GM18858 (cell line): ENCODE measurements at regions not wholly inside any gene's neighbourhood (a gene's known extent, or its start where the extent isn't known, plus 50 kb on each side); places are given as distances from the start of the nearest gene placed in this dataset.
A peak's percentile ranks its signal among the peaks of the same experiment; 100 is the strongest.
"Not testable (repeated sequence)": the region's sequence is repeated elsewhere in the genome, so short reads cannot be mapped to it uniquely, and the experiment has no call there.

Source experiments
- ATAC-seq: cut with Tn5 transposase; IDR thresholded peaks from one replicate; pipeline ENCODE4 v1.9.1; 2021; ENCODE audit not compliant: unreplicated experiment

DNA sequence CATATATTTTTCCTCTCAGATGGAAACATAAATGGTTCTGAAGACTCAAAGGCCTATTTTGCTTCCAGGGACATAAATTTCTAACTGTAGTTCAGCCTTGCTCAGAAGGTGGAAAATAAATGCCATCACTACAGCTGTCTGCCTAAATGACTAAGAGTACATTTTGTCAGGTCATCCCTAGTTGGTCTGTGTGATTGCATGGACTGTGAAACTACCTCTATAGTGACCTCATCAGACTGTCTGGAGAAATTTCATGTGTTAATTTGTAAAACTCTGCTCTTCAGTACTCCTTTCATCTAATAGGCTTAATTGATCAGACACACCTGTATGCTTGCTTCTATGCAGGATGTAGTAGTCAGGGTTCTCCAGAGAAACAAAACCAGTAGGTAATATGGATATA is 886.9 kb downstream of the AMY1C start:
- no peak for ATAC-seq

DNA sequence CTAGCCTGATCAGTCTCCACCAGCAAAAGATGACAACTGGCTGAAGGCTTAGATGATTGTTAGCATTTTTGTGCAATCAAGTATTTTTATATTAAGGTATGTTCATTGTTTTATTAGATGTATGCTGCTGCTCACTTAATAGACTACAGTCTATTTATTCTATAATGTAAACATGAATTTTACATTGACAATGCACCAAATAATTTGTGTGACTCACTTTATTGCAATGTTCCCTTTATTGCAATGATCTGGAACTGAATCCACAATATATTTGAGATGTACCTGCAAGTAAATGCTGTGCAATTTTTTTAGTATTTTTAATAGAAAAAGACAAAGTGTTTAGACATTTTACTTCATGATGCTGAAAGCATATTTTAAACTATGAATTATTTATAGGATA is 896.5 kb downstream of the AMY1C start:
- ATAC-seq = no peak

DNA sequence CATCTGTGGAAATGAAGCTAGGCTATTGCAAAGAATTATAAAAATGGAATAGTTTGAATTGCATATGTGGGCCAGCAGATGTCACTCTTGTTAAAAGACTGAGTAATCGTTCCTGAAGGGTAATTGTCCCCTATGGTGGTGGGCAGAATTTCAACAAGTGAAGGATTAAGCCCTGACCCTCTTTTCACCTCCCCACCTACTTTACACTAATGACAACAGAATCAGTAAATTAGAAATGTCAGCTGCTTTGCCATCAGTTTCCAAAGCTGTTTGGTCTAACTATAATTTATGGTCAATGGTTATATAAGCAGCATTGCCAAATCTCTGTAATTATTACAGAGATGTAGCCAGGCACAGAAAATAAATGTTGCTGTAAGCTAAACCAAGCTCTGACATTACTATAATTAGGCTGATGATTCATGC is 898.6 kb downstream of the AMY1C start:
- peak; percentile 77 for ATAC-seq

DNA sequence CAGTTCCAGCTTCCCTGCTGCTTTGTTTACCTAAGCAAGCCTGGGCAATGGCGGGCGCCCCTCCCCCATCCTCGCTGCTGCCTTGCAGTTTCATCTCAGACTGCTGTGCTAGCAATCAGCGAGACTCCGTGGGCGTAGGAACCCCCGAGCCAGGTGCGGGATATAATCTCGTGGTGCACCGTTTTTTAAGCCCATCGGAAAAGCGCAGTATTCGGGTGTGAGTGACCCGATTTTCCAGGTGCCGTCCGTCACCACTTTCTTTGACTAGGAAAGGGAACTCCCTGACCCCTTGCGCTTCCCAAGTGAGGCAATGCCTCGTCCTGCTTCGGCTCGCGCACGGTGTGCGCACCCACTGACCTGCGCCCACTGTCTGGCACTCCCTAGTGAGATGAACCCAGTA is 914.7 kb downstream of the AMY1C start:
- ATAC-seq = not testable (repeated sequence)

DNA sequence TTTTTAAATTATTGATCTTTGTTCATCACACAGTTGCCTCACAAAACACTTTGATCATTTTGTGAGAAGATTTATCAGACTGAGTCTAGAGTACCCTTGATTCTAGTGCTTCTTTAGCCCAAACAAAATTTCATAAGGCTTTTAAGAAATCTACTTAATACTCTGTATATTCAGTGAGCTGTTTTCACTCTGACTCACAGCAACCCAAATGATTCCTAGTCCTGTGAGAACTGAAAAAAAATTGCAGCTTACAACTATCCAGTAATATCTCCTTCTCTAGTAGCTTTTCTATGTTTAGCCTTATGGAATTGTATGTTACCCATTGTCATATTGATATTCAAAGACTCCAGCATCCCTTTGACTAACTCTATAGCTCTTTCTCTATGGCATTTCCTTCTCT is 915.6 kb downstream of the AMY1C start:
- ATAC-seq = no peak

DNA sequence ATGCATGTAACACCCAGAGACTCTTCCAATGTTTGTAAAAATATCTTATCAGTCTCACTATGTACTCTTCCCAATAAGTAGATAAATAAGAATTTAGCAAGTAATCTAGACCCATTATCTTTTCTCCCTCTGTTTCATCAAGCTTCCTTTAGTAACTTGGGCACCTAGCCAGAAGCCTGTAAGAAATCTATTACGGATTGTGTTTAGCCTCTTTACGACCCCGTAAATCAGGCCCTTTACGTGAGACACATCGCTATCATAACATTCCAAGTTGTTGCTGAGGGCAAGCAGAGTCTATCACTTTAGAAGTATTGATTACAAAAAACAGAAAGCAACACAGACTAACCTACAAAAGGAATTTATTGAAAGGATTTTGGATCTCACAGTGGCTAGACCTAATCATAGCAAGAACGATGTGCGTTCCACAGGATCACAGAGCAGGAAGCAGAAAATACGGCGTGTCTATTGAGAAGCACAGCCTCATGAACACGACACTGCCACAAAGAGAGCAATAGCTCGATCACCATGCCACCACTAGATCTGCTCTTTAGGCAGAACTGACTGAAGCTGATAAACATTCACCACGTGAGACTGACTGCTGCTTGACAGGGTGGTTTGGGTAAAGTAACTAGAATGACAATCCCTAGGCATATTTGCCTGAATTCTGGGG is 922.1 kb downstream of the AMY1C start:
- ATAC-seq = no peak

DNA sequence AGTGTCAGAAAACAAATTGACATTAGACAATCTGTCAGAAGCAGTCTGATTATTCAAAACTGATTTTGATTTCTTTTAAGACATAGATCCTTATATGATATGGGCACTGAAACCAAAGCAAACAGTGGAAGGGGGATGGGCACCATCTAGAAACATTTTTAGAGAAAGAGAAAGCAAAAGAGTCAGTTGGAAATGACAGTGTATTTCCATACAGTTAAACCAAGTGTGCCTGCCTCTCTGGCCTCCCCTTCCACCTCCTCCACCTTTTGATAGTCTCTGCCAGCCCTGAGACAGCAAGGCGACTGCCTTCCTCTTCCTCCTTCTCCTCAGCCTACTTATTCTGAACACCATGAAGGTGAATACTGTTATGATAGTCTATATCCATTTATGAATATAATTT is 949.7 kb downstream of the AMY1C start:
- no peak for ATAC-seq

DNA sequence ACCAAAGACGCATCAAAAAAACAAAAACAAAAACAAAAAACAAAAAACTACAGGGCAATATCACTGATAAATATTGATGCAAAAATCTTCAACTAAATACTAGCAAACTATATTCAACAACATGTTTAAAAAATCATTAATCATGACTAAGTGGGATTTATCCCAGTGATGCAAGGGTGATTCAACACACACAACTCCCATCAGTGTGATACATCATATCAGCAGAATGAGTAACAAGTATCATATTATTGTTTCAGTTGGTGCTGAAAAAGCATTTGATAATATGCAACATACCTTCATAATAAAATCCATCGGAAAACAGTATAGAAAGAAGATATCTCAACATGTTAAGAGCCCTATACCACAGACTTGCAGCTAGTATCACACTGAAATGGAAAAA is 953.0 kb downstream of the AMY1C start:
- ATAC-seq = no peak

DNA sequence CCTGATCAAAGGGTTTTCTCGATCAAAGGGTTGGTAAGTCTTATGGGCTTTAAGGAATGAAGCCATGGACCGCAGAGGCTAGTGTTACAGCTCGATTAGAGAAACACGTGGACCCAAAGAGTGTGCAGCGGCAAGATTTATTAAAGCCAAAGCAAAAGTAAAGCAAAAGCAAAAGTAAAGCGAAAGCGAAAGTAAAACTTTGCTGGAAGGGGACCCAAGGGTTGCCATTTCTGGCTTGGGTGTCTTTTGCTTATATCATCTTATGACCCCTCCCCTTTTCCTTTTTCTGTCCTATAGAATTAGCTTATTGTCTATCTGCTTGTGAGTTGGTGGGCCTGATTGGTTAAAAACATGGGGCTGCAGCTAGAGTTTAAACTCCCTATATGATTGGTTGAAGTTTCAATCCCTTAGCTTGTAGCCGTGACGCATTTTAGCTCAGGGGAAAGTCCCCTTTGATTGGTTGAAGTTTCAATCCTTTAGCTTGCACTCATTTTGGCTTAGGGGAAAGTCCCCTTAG is 957.0 kb downstream of the AMY1C start:
- ATAC-seq = peak; percentile 58

DNA sequence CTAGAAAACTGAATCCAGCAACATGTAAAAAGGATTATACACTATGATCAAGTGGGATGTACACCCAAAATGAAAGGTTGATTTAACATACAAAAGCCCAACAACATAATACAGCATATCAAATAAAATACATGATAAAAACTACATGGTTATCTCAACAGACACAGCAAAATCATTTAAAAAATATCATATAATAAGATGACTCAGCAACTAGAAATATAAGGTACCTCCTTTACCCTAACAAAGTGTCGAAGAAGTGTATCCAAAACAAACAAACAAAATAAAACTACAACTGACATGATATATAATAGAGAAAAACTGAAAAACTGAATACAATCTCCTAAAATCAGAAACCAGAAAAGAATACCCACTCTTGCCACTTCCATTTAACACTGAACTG is 969.1 kb downstream of the AMY1C start:
- no peak for ATAC-seq

DNA sequence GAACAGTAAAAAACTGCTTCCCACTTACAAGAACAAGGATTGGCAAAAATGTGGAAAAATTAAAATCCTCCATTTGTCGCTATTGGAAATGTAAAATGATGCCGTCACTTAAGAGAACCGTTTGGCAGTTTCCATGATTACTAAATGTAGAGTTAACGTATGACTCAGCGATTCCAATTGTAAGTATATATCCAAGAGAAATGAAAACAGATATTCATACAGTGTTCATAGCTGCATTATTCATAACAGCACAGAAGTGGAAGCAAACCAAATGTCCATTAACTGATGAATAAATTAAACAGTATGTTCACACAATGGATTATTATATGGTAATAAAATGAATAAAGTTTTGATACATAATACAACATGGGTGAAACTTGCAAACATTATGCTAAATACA is 971.0 kb downstream of the AMY1C start:
- ATAC-seq = no peak

DNA sequence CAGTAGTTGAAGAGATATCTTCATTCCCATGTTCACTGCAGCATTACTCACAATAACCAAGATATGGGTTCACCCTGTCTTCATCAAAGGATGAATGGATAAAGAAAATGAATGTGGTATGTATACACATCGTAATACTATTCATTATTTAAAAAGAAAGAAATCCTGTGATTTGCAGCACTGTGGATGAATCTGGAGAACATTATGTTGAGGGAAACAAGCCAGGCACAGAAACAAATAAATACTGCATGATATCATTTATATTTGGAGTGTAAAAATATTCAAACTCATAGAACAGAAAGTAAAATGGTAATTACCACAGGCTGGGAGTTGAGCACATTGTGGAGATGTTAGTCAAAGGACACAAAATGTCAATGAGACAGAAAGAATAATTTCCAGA is 977.2 kb downstream of the AMY1C start:
- ATAC-seq = no peak

DNA sequence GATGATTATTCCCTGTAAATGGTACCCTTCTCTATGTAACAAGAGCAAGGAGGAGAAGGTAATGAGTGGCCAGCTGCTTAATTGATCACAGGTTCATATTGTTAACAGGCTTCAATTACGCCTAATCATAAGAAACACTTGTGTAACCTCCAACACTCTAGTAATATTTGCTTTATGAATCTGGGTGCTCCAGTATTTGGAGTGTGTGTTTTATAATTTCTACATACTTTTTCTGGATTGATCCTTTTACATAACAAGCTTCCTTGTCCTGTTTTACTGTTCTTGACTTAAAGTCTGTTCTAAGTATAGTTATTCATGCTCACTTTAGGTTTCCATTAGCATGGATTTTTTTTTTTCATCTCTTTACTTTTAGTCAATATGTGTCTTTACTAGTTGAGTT is 984.2 kb downstream of the AMY1C start:
- no peak for ATAC-seq

DNA sequence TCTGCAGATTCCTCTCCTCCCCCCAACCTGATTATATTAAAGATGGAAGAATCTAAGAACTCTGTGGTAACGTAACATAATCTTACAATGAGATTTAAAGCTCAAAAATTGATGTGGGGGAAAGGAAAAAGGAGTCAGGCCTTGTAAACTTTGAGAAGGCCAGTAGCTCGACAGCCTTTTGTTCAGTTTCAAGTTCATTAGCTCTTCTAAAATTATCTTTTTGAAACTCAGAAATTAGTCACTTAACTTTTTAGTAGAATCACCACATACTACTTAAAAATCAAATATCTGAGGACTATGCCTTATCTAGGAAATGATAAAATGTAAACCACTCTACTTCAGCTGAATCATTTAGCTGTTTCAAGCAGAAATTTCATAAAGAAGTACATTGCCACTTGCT is 996.2 kb downstream of the AMY1C start:
- ATAC-seq = no peak

DNA sequence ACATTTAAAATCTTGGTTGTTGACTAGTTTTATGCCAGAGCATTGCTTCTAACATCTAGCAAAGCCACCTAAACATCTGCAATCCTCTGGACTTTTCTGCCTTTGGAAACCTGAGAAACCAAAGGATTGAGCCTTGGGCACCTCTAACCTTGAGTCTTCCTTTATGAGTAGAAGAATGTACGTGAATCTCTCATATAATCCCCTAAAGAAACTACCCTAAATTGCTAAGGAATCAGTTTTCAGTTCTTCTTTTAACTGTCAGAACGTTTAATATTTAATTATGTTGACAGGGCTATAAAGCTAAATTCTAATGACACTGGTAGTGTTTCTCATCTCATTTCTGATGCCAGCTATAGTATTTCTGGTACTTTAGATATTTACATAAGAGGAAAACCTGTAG is 997.3 kb downstream of the AMY1C start:
- ATAC-seq = peak; percentile 57

DNA sequence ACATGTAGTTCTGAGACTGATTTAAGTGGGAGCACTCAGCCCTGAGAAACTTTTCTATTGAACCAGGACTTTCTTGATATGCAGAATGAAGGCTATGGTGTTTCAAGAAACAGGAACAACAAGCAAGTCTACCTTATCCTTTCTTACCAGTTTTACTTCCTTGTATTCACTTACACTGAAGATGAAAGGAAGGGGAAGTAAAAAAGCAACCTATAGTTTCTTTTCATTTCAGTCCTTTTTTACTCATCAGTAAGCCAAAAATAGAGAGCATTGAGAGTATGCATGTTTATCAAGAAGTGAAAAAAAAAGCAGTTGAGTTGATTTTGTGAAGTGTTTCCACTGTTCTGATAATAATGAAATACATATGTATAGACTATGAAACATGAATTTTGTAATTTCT is 1010.3 kb downstream of the AMY1C start:
- ATAC-seq = peak; percentile 96

DNA sequence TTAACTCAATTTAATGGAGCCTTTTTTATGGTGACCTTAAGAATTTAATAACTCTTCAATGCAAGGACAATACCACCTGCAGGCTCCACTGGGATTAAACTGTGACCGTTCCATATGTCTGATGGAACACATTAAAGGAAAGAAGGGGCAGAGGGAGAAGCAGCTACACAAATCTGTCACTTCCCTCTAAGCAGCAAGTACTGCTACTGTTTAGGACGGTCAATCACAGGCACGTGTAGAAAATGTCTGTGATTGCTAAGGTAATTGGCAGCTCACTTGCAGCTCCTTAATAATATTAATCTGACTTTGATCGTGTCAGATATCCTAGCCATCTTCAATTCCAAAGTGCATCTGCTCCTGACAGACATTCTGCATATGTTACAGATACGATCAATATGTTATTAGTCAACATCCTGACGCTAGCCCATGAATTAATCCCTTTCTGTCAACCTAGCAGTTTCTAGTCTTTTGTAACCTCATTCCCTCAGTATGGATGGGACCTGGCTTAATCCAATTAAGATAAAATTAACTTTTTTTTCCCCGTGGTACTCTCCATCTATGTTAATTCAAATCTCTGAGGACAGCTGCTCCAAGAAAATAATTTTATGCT is 1012.4 kb downstream of the AMY1C start:
- no peak for ATAC-seq

DNA sequence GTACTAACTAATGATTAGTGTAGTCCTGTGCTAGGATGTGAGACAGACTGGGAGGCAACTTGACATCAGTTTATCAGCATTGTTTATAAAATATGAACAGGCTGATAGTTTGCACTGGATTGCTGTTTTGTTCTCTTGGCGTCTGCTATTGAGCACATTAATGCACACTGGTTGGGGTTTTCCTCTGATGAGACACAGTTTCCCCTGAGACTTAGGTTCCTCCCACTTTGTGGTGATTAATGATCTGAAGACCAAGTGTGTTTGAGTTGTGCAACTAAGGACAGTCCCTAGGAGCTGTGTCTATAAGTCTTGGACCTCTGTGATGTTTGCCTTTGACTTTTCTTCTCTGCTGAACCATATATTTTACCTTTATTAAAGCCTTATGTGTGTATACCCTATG is 1015.4 kb downstream of the AMY1C start:
- ATAC-seq = peak; percentile 73

DNA sequence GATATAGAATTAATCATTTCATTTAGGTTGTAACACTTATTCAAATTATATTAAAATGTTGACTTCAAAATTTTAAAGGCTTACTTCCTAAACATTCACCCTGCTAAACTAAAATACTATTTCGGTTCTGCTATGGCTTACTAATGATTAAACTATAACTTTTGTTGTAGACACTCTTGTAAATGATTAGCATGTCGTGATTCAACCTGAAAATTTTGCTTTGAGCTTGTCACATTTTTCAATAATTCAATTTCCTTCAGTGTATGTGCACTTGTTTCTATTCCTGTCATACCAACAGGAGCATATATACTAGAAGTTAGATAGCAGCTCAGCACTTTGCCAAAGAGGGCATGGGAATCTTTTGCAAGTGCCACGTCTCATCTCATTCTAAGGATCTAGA is 1018.8 kb downstream of the AMY1C start:
- ATAC-seq = peak; percentile 65

DNA sequence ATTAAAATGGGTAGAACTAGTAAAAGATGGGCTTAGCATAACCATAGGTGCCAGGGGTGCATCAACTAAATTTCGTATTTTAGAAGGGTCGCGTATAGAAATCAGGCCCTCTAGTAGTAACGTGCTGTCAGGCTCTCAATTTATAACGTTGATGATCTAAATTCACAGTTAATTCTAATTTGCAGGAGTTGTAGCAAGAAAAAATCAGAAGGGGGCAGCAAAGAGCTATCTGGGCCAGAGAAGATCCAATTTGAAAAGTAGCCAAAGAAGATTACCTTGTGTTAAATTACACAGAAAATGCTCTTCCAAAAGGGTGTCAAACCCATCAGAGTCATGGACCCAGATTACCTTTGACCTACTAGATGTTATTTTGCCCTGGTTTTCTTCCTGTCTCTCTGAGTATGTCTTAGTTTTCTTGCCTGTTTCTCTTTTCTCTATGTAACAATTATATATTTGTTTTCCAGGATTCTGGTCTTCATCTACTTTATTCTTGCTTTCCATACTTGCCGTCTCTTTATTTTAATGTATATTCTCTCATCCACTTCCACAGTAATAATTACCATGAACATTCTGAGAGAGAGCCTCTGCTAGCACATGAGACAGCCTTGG is 1030.9 kb downstream of the AMY1C start:
- peak; percentile 50 for ATAC-seq

DNA sequence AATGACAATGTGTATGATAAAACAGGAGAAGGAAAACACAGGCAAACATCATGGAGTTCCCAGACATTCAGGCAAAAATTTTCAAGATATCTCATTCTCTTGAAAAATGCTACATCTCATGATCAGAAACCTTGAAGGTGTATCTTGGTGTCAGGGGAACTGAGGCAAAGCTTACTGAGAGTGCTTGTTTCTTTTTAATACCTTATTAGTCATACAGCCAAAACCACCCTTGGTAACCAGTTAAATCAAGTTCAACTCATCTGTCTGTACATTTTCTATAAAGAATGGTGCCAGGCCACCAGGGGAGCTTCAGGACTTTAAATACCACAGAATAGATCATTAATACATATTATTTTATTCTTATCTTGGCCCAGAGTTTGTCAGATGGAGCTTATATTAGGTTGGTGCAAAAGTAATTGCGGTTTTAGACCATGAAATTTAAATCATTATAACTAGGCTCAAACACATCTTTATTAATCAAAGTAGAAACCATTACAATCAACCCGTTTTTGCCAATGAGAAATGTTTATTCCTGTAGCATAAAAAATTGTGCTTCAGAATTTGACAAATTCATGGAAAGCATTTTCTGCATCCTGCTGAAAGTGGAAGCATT is 1036.0 kb downstream of the AMY1C start:
- ATAC-seq = no peak
